Vagina (tissue), 2 donors: ENCODE measurements at regions not wholly inside any gene's neighbourhood (a gene's known extent, or its start where the extent isn't known, plus 50 kb on each side); places are given as distances from the start of the nearest gene placed in this dataset.

Experiments used
- DNase-seq, 2 donors: peaks; one replicate each; pipeline ENCODE4 v3.0.0-alpha.2; 2017; ENCODE audit errors: extremely low spot score in 2 of 2
- H3K27ac ChIP-seq: fragments of 200-600 bp; sonication (generic); one replicate; pipeline ENCODE4 v1.5.1; 2019
- H3K27me3 ChIP-seq: fragments of 200-600 bp; sonication (generic); one replicate; pipeline ENCODE4 v1.5.1; 2019
- H3K36me3 ChIP-seq, 2 donors: fragments of 200-600 bp; sonication (generic); one replicate each; pipeline ENCODE4 v1.5.1; 2017 to 2019
- H3K4me1 ChIP-seq: fragments of 200-600 bp; sonication (generic); one replicate; pipeline ENCODE4 v1.5.1; 2019
- H3K4me3 ChIP-seq, 2 donors: fragments of 200-600 bp; sonication (generic); 1 replicate in 1 of 2; 2 replicates in 1 of 2; pipeline ENCODE4 v1.5.1; 2016 to 2019
- H3K9me3 ChIP-seq: fragments of 200-600 bp; sonication (generic); one replicate; pipeline ENCODE4 v1.5.1; 2019
- POLR2A ChIP-seq, 2 donors: fragments of 450-650 bp; IDR thresholded peaks; one replicate each; pipeline ENCODE4 v1.6.1; 2017; ENCODE audit warnings: antibody characterized with exemption in 2 of 2, mild to moderate bottlenecking in 2 of 2, moderate library complexity in 2 of 2
- POLR2AphosphoS5 ChIP-seq, 2 donors: sonication (generic); formaldehyde crosslinking; IDR thresholded peaks; one replicate each; pipeline ENCODE4 v1.9.0; 2017; ENCODE audit warnings: antibody characterized with exemption in 2 of 2, mild to moderate bottlenecking in 2 of 2, low read depth in 1 of 2; ENCODE audit not compliant: insufficient read depth in 1 of 2
- intact Hi-C: fragments of 100-400 bp; cut with DNase I; formaldehyde crosslinking; loops from one replicate; pipeline ENCODE4 v1.15.1; 2023
- TF ChIP-seq, protein P1 (sequence below), 3 experiments: fragments of 450-650 bp in 2 of 3; fragments of 200-600 bp in 1 of 3; sonication (generic) in 1 of 3; IDR thresholded peaks; one replicate each; pipeline ENCODE4 v1.5.1; 2017 to 2019; ENCODE audit warnings: antibody characterized with exemption in 3 of 3, mild to moderate bottlenecking in 2 of 3, moderate library complexity in 2 of 3

DNA sequence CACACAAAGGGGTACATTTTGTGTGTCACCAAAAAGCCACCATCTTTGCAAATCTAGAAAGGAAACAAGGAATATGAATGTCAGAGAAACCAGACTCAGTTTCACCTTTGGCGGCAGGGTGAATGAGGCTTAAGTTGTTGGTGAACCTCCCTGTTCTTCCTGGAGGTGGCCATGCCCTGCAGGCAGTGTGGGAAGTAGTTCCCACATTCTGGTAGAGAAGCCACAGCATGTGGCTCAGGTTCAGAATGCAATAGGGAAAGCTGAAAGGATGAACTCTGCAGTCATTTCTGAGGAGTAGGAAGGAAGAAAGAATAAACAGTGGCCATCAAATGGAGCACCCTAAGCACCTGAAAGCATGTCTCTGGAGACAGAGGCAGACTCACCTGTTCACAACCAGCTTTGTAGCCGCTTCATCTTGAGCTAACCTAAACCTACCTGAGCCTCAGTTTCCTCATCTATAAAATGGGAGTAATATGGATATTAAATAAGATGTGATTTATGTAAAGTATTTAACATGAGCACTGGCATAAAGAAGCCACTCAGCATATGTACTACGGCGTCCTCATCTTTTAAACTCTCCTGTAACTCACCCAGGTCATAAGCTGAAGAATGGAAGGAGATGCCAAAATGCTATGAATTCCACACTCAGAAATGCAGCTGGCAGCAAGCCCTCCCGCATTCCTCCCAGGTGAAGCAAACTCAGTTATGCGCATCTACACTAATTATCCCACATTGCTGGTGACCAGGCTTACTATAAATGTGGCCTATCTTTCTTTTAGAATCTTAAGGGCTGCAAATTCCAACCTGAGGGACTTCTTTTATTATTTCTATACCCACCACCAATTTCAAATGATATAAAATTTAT lies 86.0 kb downstream of the ZNF608 start:
- H3K27me3 ChIP-seq, result no peaks in the 10 kb centered on the region
- intact Hi-C loops, result no loop called here

GRCh38 chr5:124659798-124660197 lies 86.6 kb downstream of the ZNF608 start:
- no peak for TF ChIP-seq POLR2AphosphoS5 (IDR thresholded peaks at IDR 0.05; ENCODE audit: insufficient read depth in 1 of 2, low read depth in 1 of 2)
- Histone ChIP-seq H3K27me3 (no peaks in the 10 kb centered on the region), H3K36me3 (no peaks in the 10 kb centered on the region), H3K27ac (no peak overlapping the region), H3K9me3 (no peaks in the 10 kb centered on the region), H3K4me1 (peaks cover 56% of the 10 kb centered on the region), H3K4me3 (no peak overlapping the region)
- intact Hi-C loops, result no loop called here
- no peak for DNase-seq

More for the DNA sequence above, 86.0 kb downstream of the ZNF608 start:
- H3K4me1 ChIP-seq, result peaks cover 49% of the 10 kb centered on the region
- no peak for DNase-seq
- H3K27ac ChIP-seq, result no peak overlapping the region
- H3K4me3 ChIP-seq, result no peak overlapping the region
- TF ChIP-seq, protein P1, sequence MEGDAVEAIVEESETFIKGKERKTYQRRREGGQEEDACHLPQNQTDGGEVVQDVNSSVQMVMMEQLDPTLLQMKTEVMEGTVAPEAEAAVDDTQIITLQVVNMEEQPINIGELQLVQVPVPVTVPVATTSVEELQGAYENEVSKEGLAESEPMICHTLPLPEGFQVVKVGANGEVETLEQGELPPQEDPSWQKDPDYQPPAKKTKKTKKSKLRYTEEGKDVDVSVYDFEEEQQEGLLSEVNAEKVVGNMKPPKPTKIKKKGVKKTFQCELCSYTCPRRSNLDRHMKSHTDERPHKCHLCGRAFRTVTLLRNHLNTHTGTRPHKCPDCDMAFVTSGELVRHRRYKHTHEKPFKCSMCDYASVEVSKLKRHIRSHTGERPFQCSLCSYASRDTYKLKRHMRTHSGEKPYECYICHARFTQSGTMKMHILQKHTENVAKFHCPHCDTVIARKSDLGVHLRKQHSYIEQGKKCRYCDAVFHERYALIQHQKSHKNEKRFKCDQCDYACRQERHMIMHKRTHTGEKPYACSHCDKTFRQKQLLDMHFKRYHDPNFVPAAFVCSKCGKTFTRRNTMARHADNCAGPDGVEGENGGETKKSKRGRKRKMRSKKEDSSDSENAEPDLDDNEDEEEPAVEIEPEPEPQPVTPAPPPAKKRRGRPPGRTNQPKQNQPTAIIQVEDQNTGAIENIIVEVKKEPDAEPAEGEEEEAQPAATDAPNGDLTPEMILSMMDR (IDR thresholded peaks at IDR 0.05), result no peak
- TF ChIP-seq POLR2AphosphoS5 (IDR thresholded peaks at IDR 0.05; ENCODE audit: insufficient read depth in 1 of 2, low read depth in 1 of 2) (no peak), POLR2A (IDR thresholded peaks at IDR 0.05) (no peak)
- no peaks in the 10 kb centered on the region for H3K9me3 ChIP-seq
- no peaks in the 10 kb centered on the region for H3K36me3 ChIP-seq

GRCh38 chr5:124658867-124659557 lies 87.4 kb downstream of the ZNF608 start:
- H3K4me3 ChIP-seq, result no peak overlapping the region
- H3K9me3 ChIP-seq, result no peaks in the 10 kb centered on the region
- no peaks in the 10 kb centered on the region for H3K27me3 ChIP-seq
- TF ChIP-seq, protein P1 (IDR thresholded peaks at IDR 0.05), result no peak
- TF ChIP-seq POLR2AphosphoS5 (IDR thresholded peaks at IDR 0.05; ENCODE audit: insufficient read depth in 1 of 2, low read depth in 1 of 2), result no peak
- TF ChIP-seq POLR2A (IDR thresholded peaks at IDR 0.05), result no peak
- DNase-seq, result no peak
- intact Hi-C loops, result no loop called here
- H3K36me3 ChIP-seq, result no peaks in the 10 kb centered on the region
- peaks cover 63% of the 10 kb centered on the region for H3K4me1 ChIP-seq
- H3K27ac ChIP-seq, result no peak overlapping the region

DNA sequence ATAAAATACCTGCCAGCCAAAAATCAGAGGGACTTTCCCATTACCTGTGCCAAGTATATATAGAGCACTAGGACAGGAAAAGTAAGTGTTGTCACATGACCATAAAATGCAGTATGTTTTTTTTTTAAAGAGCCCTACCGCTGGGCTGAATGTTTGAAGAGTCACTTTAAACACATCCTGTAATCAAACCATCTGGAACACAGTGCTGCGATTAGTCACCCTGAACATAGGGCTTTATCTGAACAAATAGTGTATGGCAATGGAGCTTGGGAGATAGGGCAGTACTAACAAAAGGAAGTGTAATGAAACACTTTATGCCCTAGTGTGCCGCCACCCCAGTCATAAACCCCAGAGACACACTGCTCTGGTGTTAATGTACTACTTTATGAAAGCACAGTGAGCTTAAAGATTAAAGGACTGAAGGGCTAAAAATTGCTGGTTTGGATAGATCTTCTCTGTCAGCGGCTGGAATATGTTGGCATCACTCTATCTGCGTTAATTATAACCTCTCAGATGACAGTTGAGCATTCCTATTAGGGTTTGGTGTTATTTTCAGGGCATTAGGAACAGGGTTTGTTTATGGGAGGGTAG lies 90.4 kb downstream of the ZNF608 start:
- no peak for DNase-seq
- Histone ChIP-seq H3K27ac (no peak overlapping the region), H3K4me3 (peak overlapping the region in 1 of 2 donors; percentile 2), H3K36me3 (no peaks in the 10 kb centered on the region), H3K4me1 (peaks cover 43% of the 10 kb centered on the region), H3K27me3 (no peaks in the 10 kb centered on the region), H3K9me3 (no peaks in the 10 kb centered on the region)
- intact Hi-C loops, result no loop called here
- TF ChIP-seq POLR2A (IDR thresholded peaks at IDR 0.05) (no peak), POLR2AphosphoS5 (IDR thresholded peaks at IDR 0.05; ENCODE audit: insufficient read depth in 1 of 2, low read depth in 1 of 2) (peak in 1 of 2 donors; percentile 78)
- TF ChIP-seq, protein P1 (IDR thresholded peaks at IDR 0.05), result no peak

GRCh38 chr5:124655251-124655917 lies 91.1 kb downstream of the ZNF608 start:
- TF ChIP-seq, protein P1 (IDR thresholded peaks at IDR 0.05), result no peak
- no peak for TF ChIP-seq POLR2AphosphoS5 (IDR thresholded peaks at IDR 0.05; ENCODE audit: insufficient read depth in 1 of 2, low read depth in 1 of 2)
- no peak for TF ChIP-seq POLR2A (IDR thresholded peaks at IDR 0.05)
- H3K9me3 ChIP-seq, result no peaks in the 10 kb centered on the region
- DNase-seq, result no peak
- no peaks in the 10 kb centered on the region for H3K36me3 ChIP-seq
- H3K4me1 ChIP-seq, result peaks cover 43% of the 10 kb centered on the region
- no peaks in the 10 kb centered on the region for H3K27me3 ChIP-seq
- no peak overlapping the region for H3K27ac ChIP-seq
- peak overlapping the region in 1 of 2 donors; percentile 2 for H3K4me3 ChIP-seq
- intact Hi-C loops, result no loop called here
